K562 (cell line): ENCODE measurements at regions not wholly inside any gene's neighbourhood (a gene's known extent, or its start where the extent isn't known, plus 50 kb on each side); places are given as distances from the start of the nearest gene placed in this dataset.

Experiments used
- ATAC-seq: fragments of 200-7000 bp; cut with Tn5 transposase; 3 replicates; pipeline ENCODE4 v1.9.1; 2020; ENCODE audit warnings: moderate library complexity
- BruUV-seq: library from RNA; stranded (reverse); fragments of 400-500 nt; replicated peaks from 2 replicates; lab custom pipeline; 2021; lab: Mats Ljungman, UMichigan
- CTCF ChIA-PET: fragments of 300-600 bp; formaldehyde crosslinking; extraction: SDS; loops from one replicate; lab custom pipeline; 2021; ENCODE audit warnings: low intra/inter-chr PET ratio; lab: Yijun Ruan, JAX
- POLR2A ChIA-PET: fragments of 300-600, 350-650 bp; sonication (Branson Sonifier 250); formaldehyde crosslinking; extraction: SDS; loops from one replicate; lab custom pipeline; 2021; ENCODE audit warnings: antibody characterized with exemption, inconsistent platforms; lab: Yijun Ruan, JAX
- DNase-seq, 4 experiments: peaks; one replicate each; pipeline versions ENCODE4 v3.0.0 to v3.0.0-alpha.2; 2011 to 2018; ENCODE audit warnings: low spot score in 3 of 4, mixed read lengths in 3 of 4; ENCODE audit errors: extremely low read depth in 1 of 4
- FAIRE-seq: peaks from 2 replicates; lab custom pipeline; 2011; peaks lifted over from hg19 to GRCh38; lab: Jason Lieb, UNC
- H2AFZ ChIP-seq: 2 replicates; pipeline ENCODE4 v1.6.0; 2011; ENCODE audit warnings: low read depth, low read length, control low read depth, inconsistent platforms
- H3K27ac ChIP-seq: fragments of 200-600 bp; 3 replicates; pipeline ENCODE4 v1.8.0; 2011; ENCODE audit warnings: low read depth, mild to moderate bottlenecking, control low read depth, inconsistent platforms, low read length, moderate library complexity, mixed read lengths; ENCODE audit errors: extremely low read depth
- H3K27me3 ChIP-seq, 2 experiments: fragments of 300-600 bp in 1 of 2; 2 replicates in 1 of 2; 3 replicates in 1 of 2; pipeline versions ENCODE4 v1.6.0 to v1.8.0; 2011; ENCODE audit warnings: inconsistent platforms in 2 of 2, low read length in 2 of 2, mild to moderate bottlenecking in 1 of 2, mixed read lengths in 1 of 2, moderate library complexity in 1 of 2; ENCODE audit not compliant: control insufficient read depth in 2 of 2, insufficient read depth in 2 of 2
- H3K36me3 ChIP-seq: fragments of 300-600 bp; 3 replicates; pipeline ENCODE4 v1.8.0; 2011; ENCODE audit warnings: mild to moderate bottlenecking, low read length, inconsistent platforms; ENCODE audit not compliant: control insufficient read depth, insufficient read depth
- H3K4me1 ChIP-seq, 2 experiments: fragments of 200-600 bp in 1 of 2; replicated peaks in 1 of 2; 2 replicates in 1 of 2; 3 replicates in 1 of 2; pipeline versions ENCODE4 v1.5.1 to v1.8.0; 2011; ENCODE audit warnings: inconsistent platforms in 2 of 2, low read length in 2 of 2, mild to moderate bottlenecking in 1 of 2, mixed read lengths in 1 of 2, moderate library complexity in 1 of 2; ENCODE audit not compliant: control insufficient read depth in 2 of 2, insufficient read depth in 2 of 2
- H3K4me2 ChIP-seq: 2 replicates; pipeline ENCODE4 v1.6.1; 2011; ENCODE audit warnings: low read length, control low read depth, inconsistent platforms, mixed read lengths; ENCODE audit not compliant: insufficient read depth
- H3K4me3 ChIP-seq: fragments of 200-600 bp; sonication (generic), shearing (Covaris generic); 2 replicates; pipeline ENCODE4 v1.5.1; 2016; ENCODE audit warnings: control low read depth, inconsistent platforms
- H3K79me2 ChIP-seq: fragments of 200-600 bp; 3 replicates; pipeline ENCODE4 v1.8.0; 2011; ENCODE audit warnings: low read length, inconsistent platforms; ENCODE audit not compliant: control insufficient read depth, insufficient read depth
- H3K9ac ChIP-seq, 2 experiments: 2 replicates each; pipeline versions ENCODE4 v1.6.0 to v1.6.1; 2011; ENCODE audit warnings: low read depth in 2 of 2, low read length in 2 of 2, control low read depth in 1 of 2, inconsistent platforms in 1 of 2, mild to moderate bottlenecking in 1 of 2, mixed read lengths in 1 of 2; ENCODE audit not compliant: insufficient read depth in 1 of 2
- H3K9me1 ChIP-seq: one replicate; pipeline ENCODE4 v1.6.0; 2011; ENCODE audit warnings: inconsistent platforms, mild to moderate bottlenecking, low read length, moderate library complexity; ENCODE audit not compliant: control insufficient read depth, insufficient read depth
- H3K9me3 ChIP-seq: replicated peaks from 2 replicates; pipeline ENCODE4 v1.5.1; 2011; ENCODE audit warnings: low read depth, low read length, inconsistent platforms; ENCODE audit not compliant: control insufficient read depth, insufficient read depth
- H4K20me1 ChIP-seq: replicated peaks from 2 replicates; pipeline ENCODE4 v1.6.1; 2011; ENCODE audit warnings: low read length, inconsistent platforms, mixed read lengths; ENCODE audit not compliant: control insufficient read depth, insufficient read depth
- AFF4 ChIP-seq: sonication (generic); formaldehyde crosslinking; IDR thresholded peaks from 2 replicates; pipeline ENCODE4 v1.8.0; 2023; ENCODE audit warnings: mild to moderate bottlenecking, missing genetic modification reagents
- CAMTA2 ChIP-seq: fragments of 250-450 bp; sonication (Bioruptor Pico); conservative IDR thresholded peaks from 2 replicates; pipeline ENCODE4 v1.5.1; 2022
- CTCFL ChIP-seq: IDR thresholded peaks from 2 replicates; pipeline ENCODE4 v1.6.1; 2011; ENCODE audit warnings: borderline replicate concordance, low read depth, mild to moderate bottlenecking, moderate library complexity, low read length; ENCODE audit not compliant: insufficient read depth, poor library complexity, severe bottlenecking
- CUX1 ChIP-seq: fragments of 200-800 bp; sonication (Bioruptor generic); IDR thresholded peaks from 2 replicates; pipeline ENCODE4 v1.6.1; 2016; ENCODE audit warnings: missing genetic modification characterization, missing compliant biosample characterization
- DEAF1 ChIP-seq: fragments of 450-650 bp; formaldehyde crosslinking; IDR thresholded peaks from 2 replicates; pipeline ENCODE4 v1.4.0; 2020; ENCODE audit warnings: mild to moderate bottlenecking, moderate library complexity
- E2F3 ChIP-seq: fragments of 250-450 bp; sonication (Bioruptor Pico); IDR thresholded peaks from 2 replicates; pipeline ENCODE4 v1.4.0; 2020; ENCODE audit warnings: mild to moderate bottlenecking
- JUN ChIP-seq, 2 experiments: sonication (generic) in 1 of 2; formaldehyde crosslinking in 1 of 2; IDR thresholded peaks; 2 replicates each; pipeline versions ENCODE4 v1.6.1 to v1.8.0; 2012 to 2022; ENCODE audit warnings: borderline replicate concordance in 2 of 2, mild to moderate bottlenecking in 2 of 2, improper control_type of control experiment in 1 of 2, low read depth in 1 of 2, low read length in 1 of 2, missing genetic modification reagents in 1 of 2
- ZNF583 ChIP-seq: fragments of 250-450 bp; sonication (Bioruptor Pico); IDR thresholded peaks from 2 replicates; pipeline ENCODE4 v1.4.0; 2020
- ZNF79 ChIP-seq: fragments of 250-450 bp; sonication (Bioruptor Pico); IDR thresholded peaks from 2 replicates; pipeline ENCODE4 v1.4.0; 2020; ENCODE audit warnings: low read depth, mild to moderate bottlenecking, moderate library complexity
- WGBS: fragments of 100-300 bp; shearing (Covaris generic); methylation state at CpG from one replicate; pipeline ENCODE4 v1.1.6; 2016; ENCODE audit warnings: low coverage, mixed read lengths; ENCODE audit not compliant: insufficient coverage; ENCODE audit errors: missing lambda C conversion rate; 5-methylcytosine and 5-hydroxymethylcytosine counted together
- in situ Hi-C: fragments of 300-500 bp; cut with MboI; formaldehyde crosslinking; loops from 4 replicates; pipeline ENCODE4 v1.15.0; 2018; ENCODE audit warnings: inconsistent platforms, mixed read lengths
- intact Hi-C: fragments of 100-400 bp; cut with micrococcal nuclease; formaldehyde crosslinking; loops from 2 replicates; pipeline ENCODE4 v1.14.2; 2022

- Histone ChIP-seq H3K4me2 (no peak overlapping the region), H3K79me2 (no peaks in the 10 kb centered on the region), H3K9ac (no peak overlapping the region), H3K4me3 (no peak overlapping the region), H3K27ac (no peak overlapping the region), H3K36me3 (no peaks in the 10 kb centered on the region), H2AFZ (no peak overlapping the region), H3K9me1 (no peaks in the 10 kb centered on the region), H4K20me1 (no peaks in the 10 kb centered on the region), H3K27me3 (peaks cover 9% of the 10 kb centered on the region in 2 experiments; a peak in 3 of 5 replicates), H3K4me1 (no peaks in the 10 kb centered on the region), H3K9me3 (no peaks in the 10 kb centered on the region)
- intact Hi-C loops (no loop called here), in situ Hi-C loops (no loop called here)
- no TSS peak for BruUV-seq
- POLR2A ChIA-PET = no interaction called here
- no peak for ATAC-seq
- no peak for DNase-seq
- CTCF ChIA-PET = no interaction called here
- no peak for FAIRE-seq
- 0% methylated on average over 3 of the region's 3 CpGs for WGBS
- TF ChIP-seq CAMTA2 (CRISPR knock-in tag) (no peak), JUN (IDR thresholded peaks at IDR 0.05; ENCODE audit: borderline replicate concordance, low read depth, low read length) (no peak), JUN (CRISPR knock-in tag; IDR thresholded peaks at IDR 0.05; ENCODE audit: borderline replicate concordance) (no peak), DEAF1 (CRISPR knock-in tag) (no peak), ZNF583 (CRISPR knock-in tag) (no peak), AFF4 (CRISPR knock-in tag) (no peak), CUX1 (CRISPR knock-in tag) (no peak), ZNF79 (no peak), E2F3 (no peak), CTCFL (no peak)
These were observed 90.5 kb upstream of the SEM1 start for GRCh38 chr7:96800122-96800521.
